H9 (cell line): ENCODE measurements at regions not wholly inside any gene's neighbourhood (a gene's known extent, or its start where the extent isn't known, plus 50 kb on each side); places are given as distances from the start of the nearest gene placed in this dataset.

Source experiments
- DNase-seq: peaks from one replicate; pipeline ENCODE4 v3.0.0-alpha.2; 2017
- H2AFZ ChIP-seq: one replicate; pipeline ENCODE4 v1.6.1; 2013; ENCODE audit warnings: mild to moderate bottlenecking, low read length, control low read depth, moderate library complexity
- H2AK5ac ChIP-seq: 2 replicates; pipeline ENCODE4 v1.6.1; 2013; ENCODE audit warnings: low read length, control low read depth, mixed read lengths; ENCODE audit not compliant: insufficient read length
- H2BK120ac ChIP-seq: one replicate; pipeline ENCODE4 v1.6.1; 2013; ENCODE audit warnings: low read depth, mild to moderate bottlenecking, low read length, control low read depth, inconsistent platforms; ENCODE audit not compliant: poor library complexity, severe bottlenecking
- H2BK12ac ChIP-seq: 2 replicates; pipeline ENCODE4 v1.6.1; 2013; ENCODE audit warnings: low read length, control low read depth, mixed read lengths, low read depth; ENCODE audit not compliant: insufficient read length
- H2BK15ac ChIP-seq: 2 replicates; pipeline ENCODE4 v1.6.1; 2013; ENCODE audit warnings: low read depth, low read length, control low read depth
- H2BK20ac ChIP-seq: one replicate; pipeline ENCODE4 v1.6.1; 2013; ENCODE audit warnings: low read depth, mild to moderate bottlenecking, low read length, control low read depth, inconsistent platforms; ENCODE audit not compliant: poor library complexity, severe bottlenecking
- H2BK5ac ChIP-seq: 2 replicates; pipeline ENCODE4 v1.6.1; 2013; ENCODE audit warnings: low read length, control low read depth, mixed read lengths; ENCODE audit not compliant: insufficient read length
- H3K14ac ChIP-seq: 2 replicates; pipeline ENCODE4 v1.6.1; 2013; ENCODE audit warnings: low read length, control low read depth; ENCODE audit not compliant: insufficient read depth
- H3K18ac ChIP-seq: 2 replicates; pipeline ENCODE4 v1.6.1; 2013; ENCODE audit warnings: low read depth, mild to moderate bottlenecking, mixed read lengths, low read length, control low read depth; ENCODE audit not compliant: insufficient read length
- H3K23ac ChIP-seq: 2 replicates; pipeline ENCODE4 v1.6.1; 2013; ENCODE audit warnings: low read length, control low read depth, mixed read lengths, low read depth; ENCODE audit not compliant: insufficient read length
- H3K23me2 ChIP-seq: 2 replicates; pipeline ENCODE4 v1.6.1; 2013; ENCODE audit warnings: low read depth, mild to moderate bottlenecking, mixed read lengths, low read length, control low read depth; ENCODE audit not compliant: insufficient read length, poor library complexity, severe bottlenecking
- H3K27ac ChIP-seq: 2 replicates; pipeline ENCODE4 v1.5.1; 2013; ENCODE audit warnings: low read length, control low read depth, mixed read lengths, low read depth; ENCODE audit not compliant: insufficient read length
- H3K27me3 ChIP-seq: 2 replicates; pipeline ENCODE4 v1.6.1; 2013; ENCODE audit warnings: low read length, control low read depth, inconsistent platforms; ENCODE audit not compliant: insufficient read depth
- H3K4ac ChIP-seq: 2 replicates; pipeline ENCODE4 v1.6.1; 2013; ENCODE audit warnings: low read depth, mild to moderate bottlenecking, control low read depth, inconsistent platforms, low read length, moderate library complexity
- H3K4me1 ChIP-seq: 2 replicates; pipeline ENCODE4 v1.6.1; 2013; ENCODE audit warnings: low read length, control low read depth, inconsistent platforms; ENCODE audit not compliant: insufficient read depth
- H3K4me2 ChIP-seq: 2 replicates; pipeline ENCODE4 v1.6.1; 2013; ENCODE audit warnings: low read length, control low read depth, mixed read lengths; ENCODE audit not compliant: insufficient read length, insufficient read depth
- H3K56ac ChIP-seq: 2 replicates; pipeline ENCODE4 v1.6.1; 2013; ENCODE audit warnings: low read depth, mild to moderate bottlenecking, mixed read lengths, low read length, control low read depth; ENCODE audit not compliant: insufficient read length
- H3K79me1 ChIP-seq: 2 replicates; pipeline ENCODE4 v1.6.1; 2013; ENCODE audit warnings: low read depth, mild to moderate bottlenecking, moderate library complexity, low read length, control low read depth, inconsistent platforms; ENCODE audit not compliant: insufficient read depth, poor library complexity, severe bottlenecking
- H3K79me2 ChIP-seq: 2 replicates; pipeline ENCODE4 v1.6.1; 2013; ENCODE audit warnings: low read length, control low read depth, inconsistent platforms; ENCODE audit not compliant: insufficient read depth
- H3K9ac ChIP-seq: 2 replicates; pipeline ENCODE4 v1.6.1; 2013; ENCODE audit warnings: low read length, control low read depth, mixed read lengths; ENCODE audit not compliant: insufficient read length; ENCODE audit errors: extremely low read depth
- H3K9me3 ChIP-seq: one replicate; pipeline ENCODE4 v1.6.1; 2013; ENCODE audit warnings: low read depth, low read length, inconsistent platforms; ENCODE audit not compliant: control insufficient read depth
- H3T11ph ChIP-seq: one replicate; pipeline ENCODE4 v1.6.1; 2013; ENCODE audit warnings: mild to moderate bottlenecking, low read length, control low read depth, inconsistent platforms
- H4K20me1 ChIP-seq: one replicate; pipeline ENCODE4 v1.6.1; 2013; ENCODE audit not compliant: control insufficient read depth, insufficient read length, insufficient read depth
- H4K5ac ChIP-seq: 2 replicates; pipeline ENCODE4 v1.6.1; 2013; ENCODE audit warnings: low read depth, mild to moderate bottlenecking, mixed read lengths, low read length, control low read depth; ENCODE audit not compliant: insufficient read length
- H4K8ac ChIP-seq: replicated peaks from 2 replicates; pipeline ENCODE4 v1.6.1; 2013; ENCODE audit warnings: low read length, control low read depth, mixed read lengths, low read depth; ENCODE audit not compliant: insufficient read length
- H4K91ac ChIP-seq: 2 replicates; pipeline ENCODE4 v1.6.1; 2013; ENCODE audit warnings: low read depth, mild to moderate bottlenecking, moderate library complexity, mixed read lengths, low read length, control low read depth; ENCODE audit not compliant: insufficient read length
- H3K27ac Mint-ChIP-seq, 3 experiments: 2 replicates in 2 of 3; 3 replicates in 1 of 3; pipeline ENCODE4 v1.8.0; 2020 to 2021; ENCODE audit warnings: mixed read lengths in 3 of 3, mild to moderate bottlenecking in 1 of 3, moderate library complexity in 1 of 3
- H3K27me3 Mint-ChIP-seq: 2 replicates; pipeline ENCODE4 v1.8.0; 2021; ENCODE audit warnings: low read depth, mild to moderate bottlenecking, moderate library complexity, mixed read lengths
- H3K36me3 Mint-ChIP-seq, 3 experiments: 2 replicates in 2 of 3; 3 replicates in 1 of 3; pipeline ENCODE4 v1.8.0; 2020 to 2021; ENCODE audit warnings: low read depth in 3 of 3, mixed read lengths in 3 of 3; ENCODE audit not compliant: insufficient read depth in 1 of 3
- H3K4me1 Mint-ChIP-seq, 2 experiments: 2 replicates each; pipeline ENCODE4 v1.8.0; 2020; ENCODE audit warnings: mixed read lengths in 2 of 2
- H3K4me3 Mint-ChIP-seq, 2 experiments: 2 replicates in 1 of 2; 3 replicates in 1 of 2; pipeline ENCODE4 v1.8.0; 2020 to 2021; ENCODE audit warnings: mild to moderate bottlenecking in 2 of 2, mixed read lengths in 2 of 2, moderate library complexity in 1 of 2
- H3K9me3 Mint-ChIP-seq, 2 experiments: 2 replicates in 1 of 2; 3 replicates in 1 of 2; pipeline ENCODE4 v1.8.0; 2020; ENCODE audit warnings: mild to moderate bottlenecking in 2 of 2, mixed read lengths in 2 of 2, moderate library complexity in 1 of 2
- CTCF ChIP-seq: fragments of 200-600 bp; sonication (generic); conservative IDR thresholded peaks from 3 replicates; pipeline ENCODE4 v1.8.0; 2021; ENCODE audit warnings: antibody characterized with exemption, mild to moderate bottlenecking
- WGBS: extraction: QIAGEN DNeasy Blood & Tissue Kit; methylation state at CpG from one replicate; pipeline ENCODE4 v1.1.7; 2013; ENCODE audit warnings: missing lambda C conversion rate, low lambda C conversion rate, mixed read lengths; ENCODE audit not compliant: insufficient read length; ENCODE audit errors: extremely low coverage; 5-methylcytosine and 5-hydroxymethylcytosine counted together

GRCh38 chr1:201625226-201625761 lies 86.4 kb downstream of the NAV1 start:
- H3K27me3 Mint-ChIP-seq, result 0 out of 2 replicates have a peak, but pooled peaks cover 2% of the 10 kb centered on the region
- H2AK5ac ChIP-seq, result no peak overlapping the region
- H3K27ac Mint-ChIP-seq, result no peak overlapping the region
- H3K9ac ChIP-seq, result no peak overlapping the region
- H3K23me2 ChIP-seq, result no peaks in the 10 kb centered on the region
- WGBS, result no CpG with 5 or more reads among the region's 3 CpGs
- no peaks in the 10 kb centered on the region for H3K36me3 Mint-ChIP-seq
- no peak overlapping the region for H2BK12ac ChIP-seq
- no peak overlapping the region for H3K56ac ChIP-seq
- H3T11ph ChIP-seq, result no peak overlapping the region
- no peaks in the 10 kb centered on the region for H3K27me3 ChIP-seq
- peaks cover 15 to 24% of the 10 kb centered on the region in 2 experiments for H3K4me1 Mint-ChIP-seq
- H3K18ac ChIP-seq, result no peak overlapping the region
- H3K14ac ChIP-seq, result no peak overlapping the region
- H3K4me1 ChIP-seq, result peaks cover 1% of the 10 kb centered on the region; the same call in 1 of the 2 replicates
- no peak overlapping the region for H4K91ac ChIP-seq
- H3K9me3 ChIP-seq, result no peaks in the 10 kb centered on the region
- no peak overlapping the region for H2AFZ ChIP-seq
- no peaks in the 10 kb centered on the region for H3K79me1 ChIP-seq
- no peaks in the 10 kb centered on the region for H3K9me3 Mint-ChIP-seq
- H3K27ac ChIP-seq, result no peak overlapping the region
- no peak for DNase-seq
- no peak overlapping the region for H2BK5ac ChIP-seq
- H2BK120ac ChIP-seq, result no peak overlapping the region
- no peak overlapping the region for H2BK20ac ChIP-seq
- TF ChIP-seq CTCF, result no peak
- H4K20me1 ChIP-seq, result no peaks in the 10 kb centered on the region
- no peaks in the 10 kb centered on the region for H3K79me2 ChIP-seq
- no peak overlapping the region for H3K4me2 ChIP-seq
- H4K8ac ChIP-seq, result no peak overlapping the region
- no peak overlapping the region for H4K5ac ChIP-seq
- no peak overlapping the region for H2BK15ac ChIP-seq
- no peak overlapping the region for H3K23ac ChIP-seq
- H3K4me3 Mint-ChIP-seq, result no peak overlapping the region
- H3K4ac ChIP-seq, result no peak overlapping the region
